ENCODE measurements at regions not wholly inside any gene's neighbourhood (a gene's known extent, or its start where the extent isn't known, plus 50 kb on each side); places are given as distances from the start of the nearest gene placed in this dataset.
"Not testable (repeated sequence)": the region's sequence is repeated elsewhere in the genome, so short reads cannot be mapped to it uniquely, and the experiment has no call there.

DNA sequence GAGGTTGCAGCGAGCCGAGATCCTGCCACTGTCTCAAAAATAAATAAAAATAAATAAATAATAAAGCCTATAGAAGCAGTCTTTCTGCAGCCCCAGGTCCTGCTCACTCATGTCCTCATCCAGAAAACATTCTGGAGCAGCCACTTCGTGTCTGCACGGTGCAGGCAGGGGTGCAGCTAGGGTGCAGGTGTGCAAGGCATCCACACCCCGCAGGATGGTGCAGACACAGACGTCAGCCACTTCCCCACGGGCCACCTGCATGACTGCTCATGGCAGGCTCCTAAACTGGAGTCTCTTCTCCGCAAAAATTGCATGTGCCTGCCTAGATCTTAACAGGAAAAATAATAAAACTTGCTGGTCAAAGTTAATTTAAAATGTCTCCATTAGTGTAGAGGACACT, 80.2 kb upstream of the SNTG2 start:
- intact Hi-C loops (cut with DNase I): no loop called here
- Histone ChIP-seq H3K4me1 (no peaks in the 10 kb centered on the region), H3K27me3 (peaks cover 0 to 29% (median 15%) of the 10 kb centered on the region in 3 donors)

DNA sequence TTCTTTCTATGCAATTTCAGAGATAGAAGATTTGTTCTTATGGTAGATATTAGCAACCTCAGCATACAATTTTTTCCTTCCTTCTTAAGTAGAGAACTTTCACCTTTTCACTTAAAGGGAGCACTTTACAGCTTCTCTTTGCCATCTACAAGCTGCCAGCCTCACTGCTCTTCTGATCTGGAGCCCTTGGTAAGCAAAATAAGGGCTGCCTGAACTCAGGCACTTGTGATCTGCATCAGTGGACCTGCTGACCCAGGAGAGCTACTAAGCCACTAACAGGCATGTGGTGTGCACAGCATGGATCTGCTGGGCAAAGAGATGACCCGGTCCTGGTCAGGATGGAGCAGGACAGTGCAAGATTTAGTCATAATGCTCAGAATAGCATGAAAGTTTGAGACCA, 80.8 kb upstream of the SNTG2 start:
- no peak for DNase-seq
- WGBS, 2 donors: 82 to 88% methylated on average over 1 of the region's 1 CpG
- H3K4me1 ChIP-seq: no peaks in the 10 kb centered on the region
- no peak overlapping the region for H3K27ac ChIP-seq
- H3K27me3 ChIP-seq: peaks cover 0 to 32% (median 15%) of the 10 kb centered on the region in 3 donors
- no peaks in the 10 kb centered on the region for H3K9me3 ChIP-seq
- TF ChIP-seq, protein P1, sequence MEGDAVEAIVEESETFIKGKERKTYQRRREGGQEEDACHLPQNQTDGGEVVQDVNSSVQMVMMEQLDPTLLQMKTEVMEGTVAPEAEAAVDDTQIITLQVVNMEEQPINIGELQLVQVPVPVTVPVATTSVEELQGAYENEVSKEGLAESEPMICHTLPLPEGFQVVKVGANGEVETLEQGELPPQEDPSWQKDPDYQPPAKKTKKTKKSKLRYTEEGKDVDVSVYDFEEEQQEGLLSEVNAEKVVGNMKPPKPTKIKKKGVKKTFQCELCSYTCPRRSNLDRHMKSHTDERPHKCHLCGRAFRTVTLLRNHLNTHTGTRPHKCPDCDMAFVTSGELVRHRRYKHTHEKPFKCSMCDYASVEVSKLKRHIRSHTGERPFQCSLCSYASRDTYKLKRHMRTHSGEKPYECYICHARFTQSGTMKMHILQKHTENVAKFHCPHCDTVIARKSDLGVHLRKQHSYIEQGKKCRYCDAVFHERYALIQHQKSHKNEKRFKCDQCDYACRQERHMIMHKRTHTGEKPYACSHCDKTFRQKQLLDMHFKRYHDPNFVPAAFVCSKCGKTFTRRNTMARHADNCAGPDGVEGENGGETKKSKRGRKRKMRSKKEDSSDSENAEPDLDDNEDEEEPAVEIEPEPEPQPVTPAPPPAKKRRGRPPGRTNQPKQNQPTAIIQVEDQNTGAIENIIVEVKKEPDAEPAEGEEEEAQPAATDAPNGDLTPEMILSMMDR (IDR thresholded peaks at IDR 0.05): no peak
- TF ChIP-seq EP300 (IDR thresholded peaks at IDR 0.05): no peak
- no peaks in the 10 kb centered on the region for H3K36me3 ChIP-seq
- intact Hi-C loops (cut with DNase I): no loop called here
- no peak overlapping the region for H3K4me3 ChIP-seq

More for the DNA sequence above, 80.2 kb upstream of the SNTG2 start:
- TF ChIP-seq EP300 (IDR thresholded peaks at IDR 0.05) (no peak), POLR2AphosphoS5 (IDR thresholded peaks at IDR 0.05) (no peak), POLR2A (IDR thresholded peaks at IDR 0.05) (no peak)
- TF ChIP-seq, protein P1 (IDR thresholded peaks at IDR 0.05): no peak
- DNase-seq: no peak
- no peak overlapping the region for H3K27ac ChIP-seq
- H3K36me3 ChIP-seq: no peaks in the 10 kb centered on the region
- no peaks in the 10 kb centered on the region for H3K9me3 ChIP-seq
- no peak overlapping the region for H3K4me3 ChIP-seq
- 67 to 77% methylated on average over 8 of the region's 8 CpGs for WGBS, 2 donors

DNA sequence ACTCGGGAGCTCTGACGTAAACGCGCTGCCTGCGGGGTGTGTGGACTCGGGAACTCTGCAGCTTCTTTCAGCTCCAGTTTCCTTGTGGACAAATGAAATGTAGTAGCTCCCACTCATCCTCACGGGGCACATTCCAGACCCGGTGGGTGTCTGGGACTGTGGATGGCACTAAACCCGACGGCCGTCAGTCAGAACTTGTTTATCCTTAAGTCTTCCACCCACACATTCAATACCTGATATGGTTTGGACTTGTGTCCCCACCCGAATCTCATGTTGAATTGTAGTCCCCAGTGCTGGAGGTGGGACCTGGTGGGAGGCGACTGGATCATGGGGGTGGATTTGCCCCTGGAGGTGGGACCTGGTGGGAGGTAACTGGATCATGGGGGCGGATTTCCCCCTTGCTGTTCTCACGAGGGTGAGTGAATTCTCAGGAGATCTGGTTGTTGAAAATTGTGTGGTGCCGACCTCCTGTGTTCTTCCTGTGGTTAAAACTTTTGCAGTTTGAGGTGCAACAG, 81.2 kb upstream of the SNTG2 start:
- no peak for DNase-seq
- intact Hi-C loops (cut with DNase I): no loop called here
- no peaks in the 10 kb centered on the region for H3K4me1 ChIP-seq
- H3K9me3 ChIP-seq: no peaks in the 10 kb centered on the region
- TF ChIP-seq EP300 (IDR thresholded peaks at IDR 0.05): no peak
- TF ChIP-seq, protein P1 (IDR thresholded peaks at IDR 0.05): no peak
- TF ChIP-seq POLR2AphosphoS5 (IDR thresholded peaks at IDR 0.05): no peak
- TF ChIP-seq POLR2A (IDR thresholded peaks at IDR 0.05): no peak
- 67 to 73% methylated on average over 16 of the region's 16 CpGs for whole genome bisulfite sequencing, 2 donors
- H3K27me3 ChIP-seq: peaks cover 0 to 37% (median 15%) of the 10 kb centered on the region in 3 donors
- H3K27ac ChIP-seq: no peak overlapping the region
- no peaks in the 10 kb centered on the region for H3K36me3 ChIP-seq
- no peak overlapping the region for H3K4me3 ChIP-seq

DNA sequence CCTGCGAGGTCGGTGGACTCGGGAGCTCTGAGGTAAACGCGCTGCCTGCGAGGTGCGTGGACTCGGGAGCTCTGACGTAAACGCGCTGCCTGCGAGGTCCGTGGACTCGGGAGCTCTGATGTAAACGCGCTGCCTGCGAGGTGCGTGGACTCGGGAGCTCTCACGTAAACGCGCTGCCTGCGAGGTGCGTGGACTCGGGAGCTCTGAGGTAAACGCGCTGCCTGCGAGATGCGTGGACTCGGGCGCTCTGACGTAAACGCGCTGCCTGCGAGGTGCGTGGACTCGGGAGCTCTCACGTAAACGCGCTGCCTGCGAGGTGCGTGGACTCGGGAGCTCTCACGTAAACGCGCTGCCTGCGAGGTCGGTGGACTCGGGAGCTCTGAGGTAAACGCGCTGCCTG, 81.8 kb upstream of the SNTG2 start:
- intact Hi-C loops (cut with DNase I); H3K4me3 ChIP-seq: not testable (repeated sequence)

DNA sequence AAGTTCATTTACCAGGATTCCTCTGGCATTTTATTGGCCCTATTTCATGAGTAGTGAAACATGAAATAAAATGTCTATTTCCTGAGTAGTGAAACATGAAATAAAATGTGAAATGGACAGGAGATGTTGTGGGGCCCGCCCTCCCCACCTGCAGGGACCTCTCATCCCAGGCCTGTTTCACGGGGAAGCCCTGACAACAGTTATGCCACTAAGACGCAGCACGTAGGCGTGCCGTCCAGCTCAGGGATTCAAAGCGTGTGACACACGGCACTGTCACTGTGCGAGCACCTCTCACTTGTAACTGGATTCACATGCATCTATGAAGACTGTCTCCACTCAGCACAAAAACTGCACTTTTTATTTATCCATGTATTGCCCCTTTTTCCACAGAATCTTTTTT, 83.4 kb upstream of the SNTG2 start:
- TF ChIP-seq, protein P1 (IDR thresholded peaks at IDR 0.05): no peak
- TF ChIP-seq POLR2A (IDR thresholded peaks at IDR 0.05) (no peak), EP300 (IDR thresholded peaks at IDR 0.05) (no peak), POLR2AphosphoS5 (IDR thresholded peaks at IDR 0.05) (no peak)
- Histone ChIP-seq H3K4me3 (no peak overlapping the region), H3K27me3 (peaks cover 0 to 46% (median 14%) of the 10 kb centered on the region in 3 donors), H3K9me3 (no peaks in the 10 kb centered on the region), H3K4me1 (no peaks in the 10 kb centered on the region), H3K27ac (no peak overlapping the region), H3K36me3 (no peaks in the 10 kb centered on the region)
- WGBS, 2 donors: 71 to 79% methylated on average over 9 of the region's 9 CpGs
- intact Hi-C loops (cut with DNase I): no loop called here
- no peak for DNase-seq

More for the DNA sequence above, 81.8 kb upstream of the SNTG2 start:
- not testable (repeated sequence) for H3K9me3 ChIP-seq, H3K4me1 ChIP-seq, H3K27ac ChIP-seq, DNase-seq, H3K36me3 ChIP-seq
- peaks cover 0 to 40% (median 15%) of the 10 kb centered on the region in 3 donors for H3K27me3 ChIP-seq
- 86 to 95% methylated on average over 50 of the region's 51 CpGs for WGBS, 2 donors
